Endothelial cell of umbilical vein (primary cell): ENCODE measurements at regions not wholly inside any gene's neighbourhood (a gene's known extent, or its start where the extent isn't known, plus 50 kb on each side); places are given as distances from the start of the nearest gene placed in this dataset.

ENCODE experiments used
- TF ChIP-seq, protein P1 (sequence below), 2 donors: IDR thresholded peaks; 1 replicate in 1 of 2; 2 replicates in 1 of 2; pipeline ENCODE4 v1.5.1; 2011; ENCODE audit warnings: low read length in 2 of 2, mild to moderate bottlenecking in 2 of 2, moderate library complexity in 2 of 2, control low read depth in 1 of 2, inconsistent platforms in 1 of 2, low read depth in 1 of 2; ENCODE audit not compliant: insufficient read depth in 1 of 2; ENCODE audit errors: extremely low read depth in 1 of 2
- TF ChIP-seq, protein P2 (sequence below): IDR thresholded peaks from 2 replicates; pipeline ENCODE4 v1.6.1; 2011; ENCODE audit not compliant: insufficient read depth, insufficient read length

DNA sequence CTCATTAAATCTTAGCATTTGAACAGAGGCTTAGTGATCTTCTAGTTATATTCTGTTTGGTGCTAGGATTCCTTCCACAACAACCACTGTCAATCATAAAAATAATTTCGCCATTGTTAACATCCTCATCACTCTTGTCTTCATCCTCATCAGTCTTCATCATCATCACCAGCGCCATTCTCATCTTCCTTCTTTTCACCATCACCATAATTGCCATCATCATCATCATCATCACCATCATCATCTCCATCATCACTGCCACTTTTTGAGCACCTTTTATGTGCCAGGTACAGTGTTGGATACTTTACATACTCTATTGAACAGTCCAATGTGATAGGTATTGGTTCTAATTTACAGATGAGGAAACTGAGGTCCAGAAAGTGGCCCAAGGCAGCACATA, 245.7 kb downstream of the PTPRU start:
- TF ChIP-seq, protein P1, sequence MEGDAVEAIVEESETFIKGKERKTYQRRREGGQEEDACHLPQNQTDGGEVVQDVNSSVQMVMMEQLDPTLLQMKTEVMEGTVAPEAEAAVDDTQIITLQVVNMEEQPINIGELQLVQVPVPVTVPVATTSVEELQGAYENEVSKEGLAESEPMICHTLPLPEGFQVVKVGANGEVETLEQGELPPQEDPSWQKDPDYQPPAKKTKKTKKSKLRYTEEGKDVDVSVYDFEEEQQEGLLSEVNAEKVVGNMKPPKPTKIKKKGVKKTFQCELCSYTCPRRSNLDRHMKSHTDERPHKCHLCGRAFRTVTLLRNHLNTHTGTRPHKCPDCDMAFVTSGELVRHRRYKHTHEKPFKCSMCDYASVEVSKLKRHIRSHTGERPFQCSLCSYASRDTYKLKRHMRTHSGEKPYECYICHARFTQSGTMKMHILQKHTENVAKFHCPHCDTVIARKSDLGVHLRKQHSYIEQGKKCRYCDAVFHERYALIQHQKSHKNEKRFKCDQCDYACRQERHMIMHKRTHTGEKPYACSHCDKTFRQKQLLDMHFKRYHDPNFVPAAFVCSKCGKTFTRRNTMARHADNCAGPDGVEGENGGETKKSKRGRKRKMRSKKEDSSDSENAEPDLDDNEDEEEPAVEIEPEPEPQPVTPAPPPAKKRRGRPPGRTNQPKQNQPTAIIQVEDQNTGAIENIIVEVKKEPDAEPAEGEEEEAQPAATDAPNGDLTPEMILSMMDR (IDR thresholded peaks at IDR 0.05; ENCODE audit: extremely low read depth in 1 of 2, insufficient read depth in 1 of 2, low read depth in 1 of 2, low read length in 2 of 2): no peak
- TF ChIP-seq, protein P2, sequence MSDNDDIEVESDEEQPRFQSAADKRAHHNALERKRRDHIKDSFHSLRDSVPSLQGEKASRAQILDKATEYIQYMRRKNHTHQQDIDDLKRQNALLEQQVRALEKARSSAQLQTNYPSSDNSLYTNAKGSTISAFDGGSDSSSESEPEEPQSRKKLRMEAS: no peak
